Neural progenitor cell (in vitro differentiated cells): ENCODE measurements at regions not wholly inside any gene's neighbourhood (a gene's known extent, or its start where the extent isn't known, plus 50 kb on each side); places are given as distances from the start of the nearest gene placed in this dataset.

Experiments used
- EZH2 ChIP-seq: fragments of 200-600 bp; sonication (generic); IDR thresholded peaks from 2 replicates; pipeline ENCODE4 v1.6.1; 2017; ENCODE audit warnings: antibody characterized with exemption, mild to moderate bottlenecking, moderate library complexity
- EZH2phosphoT487 ChIP-seq: fragments of 200-600 bp; sonication (generic); IDR thresholded peaks from 2 replicates; pipeline ENCODE4 v1.6.1; 2017; ENCODE audit warnings: antibody characterized with exemption
- TF ChIP-seq, protein P1 (sequence below): fragments of 200-600 bp; sonication (generic); IDR thresholded peaks from 2 replicates; pipeline ENCODE4 v1.5.1; 2017; ENCODE audit warnings: antibody characterized with exemption, mild to moderate bottlenecking

- no peak for TF ChIP-seq EZH2
- no peak for TF ChIP-seq EZH2phosphoT487
- TF ChIP-seq, protein P1, sequence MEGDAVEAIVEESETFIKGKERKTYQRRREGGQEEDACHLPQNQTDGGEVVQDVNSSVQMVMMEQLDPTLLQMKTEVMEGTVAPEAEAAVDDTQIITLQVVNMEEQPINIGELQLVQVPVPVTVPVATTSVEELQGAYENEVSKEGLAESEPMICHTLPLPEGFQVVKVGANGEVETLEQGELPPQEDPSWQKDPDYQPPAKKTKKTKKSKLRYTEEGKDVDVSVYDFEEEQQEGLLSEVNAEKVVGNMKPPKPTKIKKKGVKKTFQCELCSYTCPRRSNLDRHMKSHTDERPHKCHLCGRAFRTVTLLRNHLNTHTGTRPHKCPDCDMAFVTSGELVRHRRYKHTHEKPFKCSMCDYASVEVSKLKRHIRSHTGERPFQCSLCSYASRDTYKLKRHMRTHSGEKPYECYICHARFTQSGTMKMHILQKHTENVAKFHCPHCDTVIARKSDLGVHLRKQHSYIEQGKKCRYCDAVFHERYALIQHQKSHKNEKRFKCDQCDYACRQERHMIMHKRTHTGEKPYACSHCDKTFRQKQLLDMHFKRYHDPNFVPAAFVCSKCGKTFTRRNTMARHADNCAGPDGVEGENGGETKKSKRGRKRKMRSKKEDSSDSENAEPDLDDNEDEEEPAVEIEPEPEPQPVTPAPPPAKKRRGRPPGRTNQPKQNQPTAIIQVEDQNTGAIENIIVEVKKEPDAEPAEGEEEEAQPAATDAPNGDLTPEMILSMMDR: no peak
Observed at GRCh38 chr4:54908763-54909162, 216.6 kb downstream of the KDR start.
